ENCODE measurements at regions not wholly inside any gene's neighbourhood (a gene's known extent, or its start where the extent isn't known, plus 50 kb on each side); places are given as distances from the start of the nearest gene placed in this dataset.

DNA sequence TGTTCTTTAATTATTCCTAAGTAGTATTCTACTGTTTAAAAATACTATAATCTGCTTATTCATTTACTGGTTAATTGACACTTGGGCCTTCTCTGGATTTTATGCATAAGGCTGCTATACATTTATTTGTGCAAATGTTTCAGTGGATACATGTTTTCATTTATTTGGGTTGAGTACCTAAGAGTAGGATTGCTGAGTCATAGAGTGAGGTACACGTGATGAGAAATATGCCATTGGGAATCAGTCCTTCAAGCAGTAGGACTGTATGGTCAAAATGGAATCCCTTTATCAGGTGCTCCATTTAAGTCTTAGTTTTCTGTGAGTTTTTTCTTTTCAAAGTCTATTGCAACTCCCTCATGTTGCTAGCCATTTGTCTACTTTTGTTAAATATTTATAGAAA lies 275.2 kb upstream of the SORL1-AS1 start:
- Histone ChIP-seq H3K9me3 (ENCODE audit: control insufficient read depth, low read depth, low read length) (no peaks in the 10 kb centered on the region), H3K4me1 (ENCODE audit: control insufficient read depth, insufficient read depth, low read length) (no peaks in the 10 kb centered on the region), H3K36me3 (ENCODE audit: control insufficient read depth, insufficient read depth, low read length) (no peaks in the 10 kb centered on the region), H3K4me3 (ENCODE audit: low read length) (no peak overlapping the region), H3K27me3 (ENCODE audit: control insufficient read depth, insufficient read depth, low read length) (peaks cover 8% of the 10 kb centered on the region), H3K27ac (ENCODE audit: low read length) (no peak overlapping the region)
- no peak for DNase-seq
- WGBS (ENCODE audit: insufficient coverage, low lambda C conversion rate) = 80% methylated on average over 1 of the region's 1 CpG

GRCh38 chr11:121723246-121723741 lies 270.5 kb upstream of the SORL1-AS1 start:
- Histone ChIP-seq H3K4me1 (ENCODE audit: control insufficient read depth, insufficient read depth, low read length) (peaks cover 3% of the 10 kb centered on the region), H3K27ac (ENCODE audit: low read length) (peak overlapping the region; percentile 60), H3K4me3 (ENCODE audit: low read length) (peak overlapping the region; percentile 41), H3K9me3 (ENCODE audit: control insufficient read depth, low read depth, low read length) (peaks cover 6% of the 10 kb centered on the region), H3K36me3 (ENCODE audit: control insufficient read depth, insufficient read depth, low read length) (no peaks in the 10 kb centered on the region), H3K27me3 (ENCODE audit: control insufficient read depth, insufficient read depth, low read length) (peaks cover 20% of the 10 kb centered on the region)
- 30% methylated on average over 2 of the region's 16 CpGs for WGBS (ENCODE audit: insufficient coverage, low lambda C conversion rate)
- DNase-seq = peak in 1 of 2 donors; percentile 18

- peak; percentile 69 to 75 for DNase-seq
- H3K4me1 ChIP-seq (ENCODE audit: control insufficient read depth, insufficient read depth, low read length) = peaks cover 3% of the 10 kb centered on the region
- H3K4me3 ChIP-seq (ENCODE audit: low read length) = peak overlapping the region; percentile 41
- peak overlapping the region; percentile 60 for H3K27ac ChIP-seq (ENCODE audit: low read length)
- WGBS (ENCODE audit: insufficient coverage, low lambda C conversion rate) = no CpG with 5 or more reads among the region's 46 CpGs
- H3K27me3 ChIP-seq (ENCODE audit: control insufficient read depth, insufficient read depth, low read length) = peaks cover 20% of the 10 kb centered on the region
- peaks cover 6% of the 10 kb centered on the region for H3K9me3 ChIP-seq (ENCODE audit: control insufficient read depth, low read depth, low read length)
- H3K36me3 ChIP-seq (ENCODE audit: control insufficient read depth, insufficient read depth, low read length) = no peaks in the 10 kb centered on the region
These were observed 269.9 kb upstream of the SORL1-AS1 start for GRCh38 chr11:121722431-121723245.

DNA sequence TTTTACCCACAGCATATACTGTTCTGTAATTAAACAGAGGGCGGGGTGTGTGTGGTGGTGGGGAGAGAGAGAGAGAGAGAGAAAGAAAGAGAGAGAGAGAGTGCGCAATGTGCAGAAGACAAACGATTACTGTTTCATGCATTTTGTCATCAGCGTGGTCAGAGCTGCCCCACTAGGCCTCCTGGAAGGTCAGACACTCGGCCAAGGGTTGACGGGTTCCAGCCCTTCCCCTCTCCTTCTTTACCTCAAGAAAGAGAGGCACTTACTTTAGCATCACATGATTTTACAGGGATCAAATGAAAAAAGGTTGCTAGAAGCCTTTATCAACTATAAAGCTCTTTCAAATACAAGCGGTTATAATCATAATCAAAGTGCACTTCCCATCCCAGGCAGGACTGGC lies 269.2 kb upstream of the SORL1-AS1 start:
- H3K4me1 ChIP-seq (ENCODE audit: control insufficient read depth, insufficient read depth, low read length) = peaks cover 3% of the 10 kb centered on the region
- DNase-seq = no peak
- peaks cover 20% of the 10 kb centered on the region for H3K27me3 ChIP-seq (ENCODE audit: control insufficient read depth, insufficient read depth, low read length)
- peaks cover 6% of the 10 kb centered on the region for H3K9me3 ChIP-seq (ENCODE audit: control insufficient read depth, low read depth, low read length)
- WGBS (ENCODE audit: insufficient coverage, low lambda C conversion rate) = 100% methylated on average over 1 of the region's 7 CpGs
- H3K36me3 ChIP-seq (ENCODE audit: control insufficient read depth, insufficient read depth, low read length) = no peaks in the 10 kb centered on the region
- H3K4me3 ChIP-seq (ENCODE audit: low read length) = peak overlapping the region; percentile 41
- H3K27ac ChIP-seq (ENCODE audit: low read length) = peak overlapping the region; percentile 60

DNA sequence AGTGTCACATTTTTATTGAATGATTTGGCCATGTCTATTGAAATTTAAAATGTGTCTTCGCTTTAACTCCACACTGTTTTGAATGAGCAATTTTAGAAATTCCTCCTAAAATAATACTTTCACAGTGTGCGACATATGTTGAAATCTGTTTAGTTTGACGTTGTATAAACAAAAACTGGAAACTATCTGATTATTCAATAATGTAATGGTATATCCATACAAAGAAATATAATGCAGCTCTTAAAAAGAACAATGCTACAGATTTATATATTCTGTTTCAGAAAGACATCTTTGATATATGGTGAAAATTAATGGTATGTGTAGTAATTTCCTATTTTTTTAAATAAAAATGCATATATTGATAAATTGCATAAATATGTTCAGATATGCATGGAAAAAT lies 268.7 kb upstream of the SORL1-AS1 start:
- Histone ChIP-seq H3K9me3 (ENCODE audit: control insufficient read depth, low read depth, low read length) (peaks cover 6% of the 10 kb centered on the region), H3K36me3 (ENCODE audit: control insufficient read depth, insufficient read depth, low read length) (no peaks in the 10 kb centered on the region), H3K27ac (ENCODE audit: low read length) (no peak overlapping the region), H3K4me1 (ENCODE audit: control insufficient read depth, insufficient read depth, low read length) (peaks cover 3% of the 10 kb centered on the region), H3K4me3 (ENCODE audit: low read length) (no peak overlapping the region), H3K27me3 (ENCODE audit: control insufficient read depth, insufficient read depth, low read length) (peaks cover 20% of the 10 kb centered on the region)
- 100% methylated on average over 3 of the region's 3 CpGs for WGBS (ENCODE audit: insufficient coverage, low lambda C conversion rate)
- no peak for DNase-seq

DNA sequence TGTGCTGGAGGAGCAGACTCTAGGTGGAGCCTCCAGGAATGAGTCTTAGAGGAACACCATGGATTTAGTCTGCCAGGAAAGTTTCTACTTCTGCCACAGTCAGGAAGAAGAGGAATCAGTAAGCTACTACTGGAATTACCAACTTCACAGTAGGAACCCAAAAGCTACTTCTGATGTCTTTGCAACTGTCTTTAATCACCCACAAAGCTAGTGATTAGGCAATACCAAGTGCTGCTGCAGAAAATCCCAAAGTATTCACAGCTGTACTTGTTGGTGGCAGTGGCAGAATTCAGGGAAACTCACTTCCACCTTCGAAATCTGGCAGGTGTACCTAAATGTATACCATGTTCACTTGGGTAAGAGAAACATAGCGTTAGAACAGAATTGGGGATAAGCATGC lies 264.5 kb upstream of the SORL1-AS1 start:
- H3K36me3 ChIP-seq (ENCODE audit: control insufficient read depth, insufficient read depth, low read length) = no peaks in the 10 kb centered on the region
- H3K27me3 ChIP-seq (ENCODE audit: control insufficient read depth, insufficient read depth, low read length) = peaks cover 5% of the 10 kb centered on the region
- H3K27ac ChIP-seq (ENCODE audit: low read length) = no peak overlapping the region
- H3K9me3 ChIP-seq (ENCODE audit: control insufficient read depth, low read depth, low read length) = peaks cover 5% of the 10 kb centered on the region
- no peak for DNase-seq
- no peak overlapping the region for H3K4me3 ChIP-seq (ENCODE audit: low read length)
- WGBS (ENCODE audit: insufficient coverage, low lambda C conversion rate) = 100% methylated on average over 1 of the region's 2 CpGs
- peaks cover 3% of the 10 kb centered on the region for H3K4me1 ChIP-seq (ENCODE audit: control insufficient read depth, insufficient read depth, low read length)

GRCh38 chr11:121716060-121716459 lies 263.3 kb upstream of the SORL1-AS1 start:
- Histone ChIP-seq H3K27ac (ENCODE audit: low read length) (no peak overlapping the region), H3K9me3 (ENCODE audit: control insufficient read depth, low read depth, low read length) (no peaks in the 10 kb centered on the region), H3K27me3 (ENCODE audit: control insufficient read depth, insufficient read depth, low read length) (peaks cover 2% of the 10 kb centered on the region), H3K36me3 (ENCODE audit: control insufficient read depth, insufficient read depth, low read length) (no peaks in the 10 kb centered on the region), H3K4me3 (ENCODE audit: low read length) (no peak overlapping the region), H3K4me1 (ENCODE audit: control insufficient read depth, insufficient read depth, low read length) (no peaks in the 10 kb centered on the region)
- DNase-seq = no peak
- WGBS (ENCODE audit: insufficient coverage, low lambda C conversion rate) = 100% methylated on average over 1 of the region's 4 CpGs

GRCh38 chr11:121715405-121715804 lies 262.6 kb upstream of the SORL1-AS1 start:
- no peaks in the 10 kb centered on the region for H3K9me3 ChIP-seq (ENCODE audit: control insufficient read depth, low read depth, low read length)
- H3K27ac ChIP-seq (ENCODE audit: low read length) = no peak overlapping the region
- peaks cover 2% of the 10 kb centered on the region for H3K27me3 ChIP-seq (ENCODE audit: control insufficient read depth, insufficient read depth, low read length)
- WGBS (ENCODE audit: insufficient coverage, low lambda C conversion rate) = no CpG with 5 or more reads among the region's 4 CpGs
- H3K4me1 ChIP-seq (ENCODE audit: control insufficient read depth, insufficient read depth, low read length) = no peaks in the 10 kb centered on the region
- no peak for DNase-seq
- no peaks in the 10 kb centered on the region for H3K36me3 ChIP-seq (ENCODE audit: control insufficient read depth, insufficient read depth, low read length)
- no peak overlapping the region for H3K4me3 ChIP-seq (ENCODE audit: low read length)

GRCh38 chr11:121714351-121714750 lies 261.6 kb upstream of the SORL1-AS1 start:
- Histone ChIP-seq H3K9me3 (ENCODE audit: control insufficient read depth, low read depth, low read length) (no peaks in the 10 kb centered on the region), H3K27ac (ENCODE audit: low read length) (no peak overlapping the region), H3K4me1 (ENCODE audit: control insufficient read depth, insufficient read depth, low read length) (no peaks in the 10 kb centered on the region), H3K27me3 (ENCODE audit: control insufficient read depth, insufficient read depth, low read length) (peaks cover 2% of the 10 kb centered on the region), H3K36me3 (ENCODE audit: control insufficient read depth, insufficient read depth, low read length) (no peaks in the 10 kb centered on the region), H3K4me3 (ENCODE audit: low read length) (no peak overlapping the region)
- 100% methylated on average over 2 of the region's 3 CpGs for WGBS (ENCODE audit: insufficient coverage, low lambda C conversion rate)
- DNase-seq = no peak

DNA sequence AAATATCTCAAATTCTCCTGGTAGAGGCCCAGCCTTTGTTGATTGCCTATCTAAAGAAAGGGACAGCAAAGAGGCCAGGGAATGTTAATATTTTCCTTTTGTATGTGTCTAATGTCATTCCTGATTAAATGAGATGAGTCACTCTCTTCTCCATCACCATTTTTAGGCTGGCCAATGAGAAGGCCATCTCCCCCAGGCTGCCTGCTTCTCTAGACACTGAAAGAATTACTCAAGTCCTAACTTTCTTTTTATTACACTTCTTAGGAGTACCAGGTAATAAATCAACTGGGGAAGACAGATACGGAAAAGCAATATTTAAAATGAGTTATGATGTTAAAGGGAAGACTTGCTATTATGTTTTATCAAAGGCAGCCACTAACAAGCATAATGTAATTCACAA lies 259.2 kb upstream of the SORL1-AS1 start:
- Histone ChIP-seq H3K27ac (ENCODE audit: low read length) (no peak overlapping the region), H3K4me3 (ENCODE audit: low read length) (no peak overlapping the region), H3K36me3 (ENCODE audit: control insufficient read depth, insufficient read depth, low read length) (no peaks in the 10 kb centered on the region), H3K27me3 (ENCODE audit: control insufficient read depth, insufficient read depth, low read length) (peaks cover 2% of the 10 kb centered on the region), H3K4me1 (ENCODE audit: control insufficient read depth, insufficient read depth, low read length) (no peaks in the 10 kb centered on the region), H3K9me3 (ENCODE audit: control insufficient read depth, low read depth, low read length) (no peaks in the 10 kb centered on the region)
- no peak for DNase-seq
- 100% methylated on average over 1 of the region's 1 CpG for WGBS (ENCODE audit: insufficient coverage, low lambda C conversion rate)

GRCh38 chr11:121711236-121711635 lies 258.5 kb upstream of the SORL1-AS1 start:
- no peaks in the 10 kb centered on the region for H3K4me1 ChIP-seq (ENCODE audit: control insufficient read depth, insufficient read depth, low read length)
- H3K36me3 ChIP-seq (ENCODE audit: control insufficient read depth, insufficient read depth, low read length) = no peaks in the 10 kb centered on the region
- no peak for DNase-seq
- peaks cover 2% of the 10 kb centered on the region for H3K27me3 ChIP-seq (ENCODE audit: control insufficient read depth, insufficient read depth, low read length)
- H3K4me3 ChIP-seq (ENCODE audit: low read length) = no peak overlapping the region
- no peaks in the 10 kb centered on the region for H3K9me3 ChIP-seq (ENCODE audit: control insufficient read depth, low read depth, low read length)
- WGBS (ENCODE audit: insufficient coverage, low lambda C conversion rate) = 50% methylated on average over 1 of the region's 2 CpGs
- H3K27ac ChIP-seq (ENCODE audit: low read length) = no peak overlapping the region
